CD4-positive, alpha-beta T cell (primary cell): ENCODE measurements at regions not wholly inside any gene's neighbourhood (a gene's known extent, or its start where the extent isn't known, plus 50 kb on each side); places are given as distances from the start of the nearest gene placed in this dataset.

Source experiments
- ATAC-seq: fragments of 200-7000 bp; cut with Tn5 transposase; one replicate; pipeline ENCODE4 v1.10.0; 2022; ENCODE audit warnings: mild to moderate bottlenecking; ENCODE audit not compliant: poor library complexity
- CTCF ChIA-PET: fragments of 350-600 bp; sonication (Branson Sonifier 250); formaldehyde crosslinking; loops from one replicate; lab custom pipeline; 2021; ENCODE audit warnings: antibody characterized with exemption, inconsistent platforms; lab: Charles Lee
- POLR2A ChIA-PET: fragments of 350-600 bp; sonication (Branson Sonifier 250); formaldehyde crosslinking; loops from one replicate; lab custom pipeline; 2021; ENCODE audit warnings: antibody characterized with exemption, inconsistent platforms; lab: Charles Lee
- DNase-seq, 14 experiments: peaks; one replicate each; pipeline ENCODE4 v3.0.0-alpha.2; 2013 to 2020; ENCODE audit warnings: mixed read lengths in 2 of 14
- H3K27ac ChIP-seq, 2 donors: one replicate each; pipeline versions ENCODE4 v1.5.1 to v1.7.0; 2013; ENCODE audit warnings: low read length in 2 of 2, low read depth in 1 of 2, mild to moderate bottlenecking in 1 of 2
- H3K27me3 ChIP-seq, 2 experiments: 1 replicate in 1 of 2; 2 replicates in 1 of 2; pipeline versions ENCODE4 v1.6.1 to v1.7.0; 2013; ENCODE audit warnings: low read length in 2 of 2, control low read depth in 1 of 2, mild to moderate bottlenecking in 1 of 2, moderate library complexity in 1 of 2; ENCODE audit not compliant: insufficient read depth in 2 of 2, control insufficient read depth in 1 of 2
- H3K36me3 ChIP-seq: one replicate; pipeline ENCODE4 v1.6.1; 2013; ENCODE audit warnings: low read length, control low read depth; ENCODE audit not compliant: insufficient read depth
- H3K4me1 ChIP-seq: one replicate; pipeline ENCODE4 v1.6.1; 2013; ENCODE audit warnings: low read length, control low read depth; ENCODE audit not compliant: insufficient read depth
- H3K4me3 ChIP-seq: one replicate; pipeline ENCODE4 v1.5.1; 2013; ENCODE audit warnings: mild to moderate bottlenecking, low read length, moderate library complexity
- H3K9me3 ChIP-seq, 2 experiments: 1 replicate in 1 of 2; 2 replicates in 1 of 2; pipeline versions ENCODE4 v1.6.1 to v1.7.0; 2013; ENCODE audit warnings: low read length in 2 of 2, mild to moderate bottlenecking in 2 of 2, control low read depth in 1 of 2, moderate library complexity in 1 of 2; ENCODE audit not compliant: control insufficient read depth in 1 of 2, insufficient read depth in 1 of 2
- H3K27ac Mint-ChIP-seq: one replicate; pipeline ENCODE4 v1.8.0; 2020; ENCODE audit warnings: mixed read lengths
- H3K27me3 Mint-ChIP-seq: one replicate; pipeline ENCODE4 v1.8.0; 2021; ENCODE audit warnings: mixed read lengths
- H3K36me3 Mint-ChIP-seq: one replicate; pipeline ENCODE4 v1.8.0; 2021; ENCODE audit warnings: low read depth, mixed read lengths
- H3K4me1 Mint-ChIP-seq: one replicate; pipeline ENCODE4 v1.8.0; 2021; ENCODE audit warnings: low read depth, mixed read lengths
- H3K4me3 Mint-ChIP-seq: one replicate; pipeline ENCODE4 v1.8.0; 2020; ENCODE audit warnings: mild to moderate bottlenecking, mixed read lengths
- H3K9me3 Mint-ChIP-seq: one replicate; pipeline ENCODE4 v1.8.0; 2020; ENCODE audit warnings: mixed read lengths
- CTCF ChIP-seq: fragments of 200-600 bp; IDR thresholded peaks from one replicate; pipeline ENCODE4 v1.8.0; 2022; ENCODE audit warnings: antibody characterized with exemption, mild to moderate bottlenecking
- intact Hi-C, 2 experiments: fragments of 100-400 bp; cut with DNase I in 1 of 2; cut with micrococcal nuclease in 1 of 2; formaldehyde crosslinking; loops; one replicate each; pipeline versions ENCODE4 v1.15.1 to v1.9.0; 2023 to 2025; cut with DNase I, micrococcal nuclease

GRCh38 chr7:431041-431440, 88.6 kb downstream of the PDGFA start:
- Histone ChIP-seq H3K4me1 (no peaks in the 10 kb centered on the region), H3K27me3 (peaks cover 0 to 3% of the 10 kb centered on the region in 2 experiments), H3K36me3 (no peaks in the 10 kb centered on the region), H3K9me3 (no peaks in the 10 kb centered on the region), H3K4me3 (no peak overlapping the region), H3K27ac (no peak overlapping the region)
- no peaks in the 10 kb centered on the region for H3K4me1 Mint-ChIP-seq
- no peaks in the 10 kb centered on the region for H3K36me3 Mint-ChIP-seq
- H3K4me3 Mint-ChIP-seq, result no peak overlapping the region
- CTCF ChIA-PET, result no interaction called here
- ATAC-seq (no peak), DNase-seq (no peak)
- no peaks in the 10 kb centered on the region for H3K9me3 Mint-ChIP-seq
- no peaks in the 10 kb centered on the region for H3K27me3 Mint-ChIP-seq
- intact Hi-C loops, result no loop called here
- H3K27ac Mint-ChIP-seq, result no peak overlapping the region
- POLR2A ChIA-PET, result no interaction called here
- TF ChIP-seq CTCF, result no peak

GRCh38 chr7:431658-432111, 88.0 kb downstream of the PDGFA start:
- Mint-ChIP-seq H3K27ac (no peak overlapping the region), H3K9me3 (no peaks in the 10 kb centered on the region), H3K27me3 (no peaks in the 10 kb centered on the region), H3K36me3 (no peaks in the 10 kb centered on the region), H3K4me3 (no peak overlapping the region), H3K4me1 (no peaks in the 10 kb centered on the region)
- DNase-seq (no peak), ATAC-seq (no peak)
- intact Hi-C loops, result no loop called here
- Histone ChIP-seq H3K27me3 (peaks cover 0 to 3% of the 10 kb centered on the region in 2 experiments), H3K4me3 (no peak overlapping the region), H3K4me1 (no peaks in the 10 kb centered on the region), H3K9me3 (no peaks in the 10 kb centered on the region), H3K27ac (no peak overlapping the region), H3K36me3 (no peaks in the 10 kb centered on the region)
- CTCF ChIA-PET, result no interaction called here
- no peak for TF ChIP-seq CTCF
- POLR2A ChIA-PET, result no interaction called here

GRCh38 chr7:432256-432655, 87.4 kb downstream of the PDGFA start:
- Histone ChIP-seq H3K36me3 (no peaks in the 10 kb centered on the region), H3K27me3 (peaks cover 0 to 3% of the 10 kb centered on the region in 2 experiments), H3K4me3 (no peak overlapping the region), H3K4me1 (no peaks in the 10 kb centered on the region), H3K9me3 (no peaks in the 10 kb centered on the region), H3K27ac (no peak overlapping the region)
- CTCF ChIA-PET, result no interaction called here
- H3K4me3 Mint-ChIP-seq, result no peak overlapping the region
- no peak for TF ChIP-seq CTCF
- no peaks in the 10 kb centered on the region for H3K9me3 Mint-ChIP-seq
- H3K4me1 Mint-ChIP-seq, result no peaks in the 10 kb centered on the region
- no peaks in the 10 kb centered on the region for H3K27me3 Mint-ChIP-seq
- intact Hi-C loops, result no loop called here
- H3K36me3 Mint-ChIP-seq, result no peaks in the 10 kb centered on the region
- no peak overlapping the region for H3K27ac Mint-ChIP-seq
- POLR2A ChIA-PET, result no interaction called here
- DNase-seq (no peak), ATAC-seq (no peak)
